ENCODE measurements at regions not wholly inside any gene's neighbourhood (a gene's known extent, or its start where the extent isn't known, plus 50 kb on each side); places are given as distances from the start of the nearest gene placed in this dataset.

DNA sequence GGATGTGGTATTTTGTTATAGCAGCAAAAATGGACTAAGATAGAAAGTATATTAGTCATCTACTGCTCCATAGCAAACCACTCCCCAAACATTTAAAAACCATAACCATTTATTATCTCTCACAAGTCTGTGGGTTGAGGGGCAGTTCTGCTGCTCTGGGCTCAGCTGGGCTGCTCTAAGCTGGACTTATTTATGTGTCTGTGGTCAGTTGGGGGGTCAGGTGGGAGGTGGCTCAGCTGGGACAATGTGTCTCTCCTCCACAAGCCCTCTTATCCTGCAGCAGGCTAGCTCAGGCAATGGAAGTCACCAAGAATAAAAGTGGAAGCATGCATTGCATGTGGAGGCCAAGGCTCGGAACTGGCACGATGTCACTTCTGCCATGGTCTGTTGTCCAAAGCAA is 226.1 kb upstream of the N4BP1 start:
- no peak for DNase-seq (ENCODE audit: low read depth, low spot score)

DNA sequence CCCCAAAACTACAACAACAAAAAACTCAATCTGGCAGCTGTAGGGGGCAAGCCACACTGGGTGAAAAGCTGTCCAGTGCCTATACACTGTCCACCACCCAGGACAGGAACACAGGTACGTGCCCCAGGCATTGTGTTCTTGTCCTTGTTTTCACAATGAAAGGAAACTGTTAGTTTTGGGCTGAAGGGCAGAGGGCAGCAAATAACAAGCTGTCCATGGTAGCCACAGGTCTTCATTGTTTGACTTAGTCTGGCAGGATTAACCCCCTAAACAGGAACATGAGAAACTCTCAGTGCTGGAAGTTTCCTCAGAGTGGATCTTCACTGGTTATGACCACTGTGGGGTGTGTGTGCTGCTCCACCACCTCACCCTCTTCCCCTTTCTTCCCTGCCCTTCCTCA is 224.6 kb upstream of the N4BP1 start:
- no peak for DNase-seq (ENCODE audit: low read depth, low spot score)

DNA sequence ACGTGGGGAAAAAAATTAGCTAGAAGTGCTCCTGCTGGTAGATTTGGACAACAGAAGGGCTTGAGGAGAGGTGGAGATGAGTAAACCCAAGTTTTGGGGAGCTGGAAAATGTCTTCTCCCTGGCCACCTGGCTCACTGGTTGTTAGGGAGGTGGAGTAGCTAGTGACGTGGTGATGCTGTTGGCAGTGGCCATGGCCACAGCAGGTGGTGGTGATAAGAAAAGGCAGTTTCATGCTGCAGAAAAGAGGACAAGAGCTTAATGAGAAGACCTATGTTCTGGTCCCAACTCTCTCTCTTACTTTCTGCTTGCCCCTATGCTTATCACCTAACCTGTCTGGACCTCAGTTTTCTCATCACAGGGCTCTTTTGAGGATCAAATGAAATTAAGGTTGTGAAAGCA is 223.5 kb upstream of the N4BP1 start:
- DNase-seq (ENCODE audit: low read depth, low spot score) = no peak

DNA sequence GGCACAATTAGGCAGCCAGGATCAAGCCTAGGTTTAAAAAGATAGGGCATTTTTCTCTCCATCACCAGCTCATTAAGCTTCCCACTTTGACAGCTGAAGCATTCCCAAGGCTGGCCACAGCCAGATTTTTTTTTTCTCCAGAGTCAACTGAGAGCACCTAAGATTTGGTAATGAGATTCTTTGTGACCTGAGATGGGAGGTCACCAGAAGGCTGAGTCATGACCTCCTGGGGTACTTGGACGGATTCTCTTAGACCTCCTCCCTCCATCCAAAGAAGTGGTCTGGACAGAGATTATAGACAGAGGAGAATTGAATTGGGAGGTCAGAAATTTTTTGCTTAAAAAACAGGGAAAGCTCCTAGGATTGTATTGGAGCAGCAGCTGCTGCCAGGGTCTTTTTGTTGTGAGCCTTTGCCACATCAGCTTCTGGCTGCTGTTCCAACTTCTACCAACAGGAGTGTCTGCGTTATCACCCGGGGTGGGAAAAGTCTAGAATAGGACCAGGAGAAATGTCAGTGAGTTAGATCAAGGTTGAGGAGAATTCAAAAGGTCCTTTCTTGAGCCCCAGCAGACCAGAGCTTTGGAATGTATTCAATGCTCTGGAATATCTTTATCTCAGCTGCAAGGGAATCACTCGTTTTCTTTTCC is 221.2 kb upstream of the N4BP1 start:
- no peak for DNase-seq (ENCODE audit: low read depth, low spot score)

DNA sequence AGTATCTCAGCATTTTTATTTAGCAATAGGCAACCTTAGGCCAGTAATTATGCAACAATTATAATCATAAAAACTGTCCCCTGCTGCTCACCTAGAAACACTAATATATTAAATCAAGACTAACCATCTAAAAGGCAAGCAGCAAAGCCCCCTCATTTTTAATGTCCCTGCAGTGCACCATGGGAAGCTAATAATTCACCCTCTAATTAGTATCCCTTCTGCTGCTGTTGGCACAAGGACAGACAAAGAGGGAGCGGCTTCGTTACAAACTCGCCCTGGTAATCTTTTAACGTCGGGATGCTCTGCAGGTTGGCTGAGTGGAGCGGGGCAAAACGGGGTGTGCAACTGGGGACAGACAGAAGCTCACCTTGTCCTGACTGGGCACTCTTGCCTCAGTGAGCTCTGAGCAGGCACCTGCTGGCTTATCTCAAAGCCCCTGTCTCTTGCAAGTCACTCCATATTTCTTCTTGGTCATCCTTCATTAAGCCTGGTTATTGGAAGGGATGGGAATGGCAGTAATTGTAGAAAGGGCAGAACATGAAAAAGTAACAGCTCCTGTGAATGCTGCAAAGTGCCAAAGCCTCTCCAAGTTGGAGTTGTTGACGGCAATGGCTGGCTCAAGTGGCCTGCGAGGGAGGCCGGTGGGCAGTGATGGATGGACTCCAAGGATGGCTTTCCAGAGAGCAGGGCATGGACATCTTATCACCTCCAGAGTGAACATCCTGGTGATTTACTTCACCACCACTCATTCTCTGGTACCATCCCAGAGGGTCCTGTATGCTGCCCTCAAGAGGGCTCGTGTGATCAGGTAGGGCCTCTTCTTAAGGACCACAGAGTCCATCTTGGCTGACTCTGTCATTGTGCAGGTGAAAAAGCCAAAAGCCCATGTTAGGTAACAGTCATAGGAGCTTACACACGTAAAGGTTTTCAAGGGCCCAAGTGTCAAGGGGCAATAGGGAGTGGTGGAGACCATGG is 219.6 kb upstream of the N4BP1 start:
- no peak for DNase-seq (ENCODE audit: low read depth, low spot score)

DNA sequence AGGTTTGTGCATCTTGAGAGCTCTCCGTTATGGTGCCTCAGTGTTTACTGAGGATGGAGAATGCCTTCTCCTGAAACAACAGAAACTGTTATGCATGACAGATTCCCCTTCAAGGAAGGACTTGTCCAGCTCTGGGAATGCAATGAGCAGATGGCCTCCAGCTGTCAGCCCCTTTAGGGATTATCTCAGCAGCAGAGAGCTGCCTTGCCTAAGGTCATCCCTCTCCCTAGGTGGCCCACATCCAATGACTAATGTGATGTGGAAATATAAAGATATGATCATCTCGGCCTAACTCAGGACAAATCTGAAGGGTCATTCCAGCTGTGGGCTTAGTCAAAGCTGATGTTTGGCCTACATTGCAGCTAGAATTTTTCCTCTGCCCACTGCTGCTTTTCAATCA is 214.3 kb upstream of the N4BP1 start:
- no peak for DNase-seq (ENCODE audit: low read depth, low spot score)

DNA sequence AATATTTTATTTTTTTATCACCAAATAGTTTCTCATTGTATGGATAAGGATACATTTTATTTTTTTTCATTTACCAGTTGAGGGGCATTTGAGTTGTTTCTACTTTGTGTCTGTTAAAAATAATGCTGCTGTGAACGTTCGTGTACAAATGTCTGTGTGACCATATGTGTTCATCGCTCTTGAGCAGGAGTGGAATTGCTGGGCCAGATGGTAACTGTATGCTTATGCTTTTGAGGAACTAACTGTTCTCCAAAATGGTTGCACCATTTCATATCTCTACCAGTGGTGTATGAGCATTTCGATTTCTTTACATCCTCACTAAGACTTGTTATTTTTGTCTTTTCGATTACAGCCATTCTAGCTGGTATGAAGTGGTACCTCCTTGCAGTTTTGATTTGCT is 212.5 kb upstream of the N4BP1 start:
- DNase-seq (ENCODE audit: low read depth, low spot score) = no peak

DNA sequence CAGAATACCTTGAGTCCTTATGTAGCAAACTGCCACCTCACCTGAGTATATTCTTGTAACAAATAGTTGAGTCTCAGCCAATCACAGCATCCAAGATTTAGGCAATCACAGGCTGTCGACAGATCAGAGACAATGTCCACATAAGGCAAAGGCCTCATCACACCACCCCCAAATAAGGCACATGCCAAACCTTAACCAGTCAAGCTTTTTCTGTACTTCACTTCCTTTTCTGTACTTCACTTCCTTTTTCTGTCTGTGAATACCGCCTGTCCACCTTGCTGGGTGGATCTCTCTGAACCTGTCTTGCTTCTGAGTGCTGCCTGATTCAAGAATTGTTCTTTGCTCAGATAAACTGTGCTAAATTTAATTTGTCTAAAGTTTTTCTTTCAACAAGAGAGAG is 210.4 kb upstream of the N4BP1 start:
- DNase-seq (ENCODE audit: low read depth, low spot score) = no peak

DNA sequence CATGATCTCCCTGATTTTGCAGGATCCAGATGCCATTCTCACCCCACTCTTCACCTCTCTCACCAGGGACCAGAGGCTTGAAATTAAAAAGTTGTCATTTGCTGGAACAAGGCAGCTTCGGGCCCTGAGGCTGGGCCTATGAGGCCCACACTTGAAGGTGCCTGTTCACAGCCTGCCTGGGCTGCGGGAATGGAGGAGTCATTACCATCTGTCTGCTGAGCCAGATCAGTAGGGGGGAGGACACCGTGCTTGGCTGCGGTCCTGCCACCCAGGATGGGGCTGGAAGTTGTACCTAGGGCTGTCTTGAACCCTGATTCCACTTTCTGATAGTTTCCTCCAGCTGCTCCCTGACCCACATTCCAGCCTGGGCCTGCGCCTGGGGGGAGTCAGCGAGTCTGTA is 208.3 kb upstream of the N4BP1 start:
- DNase-seq (ENCODE audit: low read depth, low spot score) = no peak

DNA sequence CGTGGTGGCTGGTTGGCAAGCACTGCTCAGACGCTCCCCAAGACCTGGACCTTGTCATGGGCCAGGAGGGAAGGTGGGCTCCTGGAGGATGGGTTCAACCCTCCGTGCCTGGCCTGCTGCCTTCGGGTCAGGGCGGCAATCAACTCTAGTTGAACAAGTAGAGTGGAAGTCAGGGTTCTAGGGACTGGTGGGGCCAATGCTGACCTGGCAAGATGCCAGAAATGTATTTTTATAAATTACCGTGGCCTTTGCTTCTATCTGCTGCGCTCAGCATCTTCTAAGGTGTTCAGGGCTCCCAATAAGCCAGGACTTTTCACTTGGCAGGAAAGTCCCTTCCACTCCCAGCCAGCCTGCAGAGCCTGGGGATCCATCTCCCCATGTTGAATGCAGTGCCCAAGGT is 207.1 kb upstream of the N4BP1 start:
- no peak for DNase-seq (ENCODE audit: low read depth, low spot score)

DNA sequence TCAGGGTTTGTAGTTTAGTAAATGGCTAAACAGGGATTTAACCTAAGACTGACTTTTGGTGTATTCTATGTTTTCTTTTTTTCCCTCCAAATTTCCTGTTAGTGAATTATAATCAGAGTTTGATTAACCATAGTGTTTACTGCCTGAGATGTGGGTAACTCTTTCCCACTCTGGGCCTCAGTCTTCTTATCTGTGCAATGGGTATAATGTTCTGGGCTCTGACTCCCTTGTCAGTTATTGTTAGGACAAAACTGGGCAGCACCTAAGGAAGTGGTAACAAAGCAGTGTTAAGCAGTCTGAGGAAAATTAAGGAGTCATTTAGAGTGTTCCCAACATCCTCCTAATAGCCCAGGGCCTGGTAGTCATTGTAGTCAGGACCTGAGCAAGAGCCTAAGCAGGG is 206.4 kb upstream of the N4BP1 start:
- no peak for DNase-seq (ENCODE audit: low read depth, low spot score)

DNA sequence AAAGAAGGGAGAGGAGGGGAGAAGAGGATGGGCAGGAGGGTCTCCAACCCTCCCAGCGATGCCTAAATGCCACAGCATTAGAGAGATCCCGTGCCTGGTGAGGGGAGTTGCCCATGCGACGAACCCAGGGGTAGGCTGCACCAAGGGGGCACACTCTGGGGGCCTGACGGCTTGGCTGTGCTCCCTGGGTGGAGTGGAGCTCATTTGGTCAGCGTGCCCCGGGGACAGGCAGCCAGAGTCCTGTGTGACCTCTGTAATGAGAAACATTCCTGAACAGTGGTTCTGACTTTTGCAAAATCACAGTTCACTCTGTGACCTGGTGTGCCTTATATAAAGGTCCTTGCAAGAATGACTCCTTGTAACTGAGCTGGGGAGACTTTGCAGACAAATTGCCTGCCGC is 205.0 kb upstream of the N4BP1 start:
- no peak for DNase-seq (ENCODE audit: low read depth, low spot score)

DNA sequence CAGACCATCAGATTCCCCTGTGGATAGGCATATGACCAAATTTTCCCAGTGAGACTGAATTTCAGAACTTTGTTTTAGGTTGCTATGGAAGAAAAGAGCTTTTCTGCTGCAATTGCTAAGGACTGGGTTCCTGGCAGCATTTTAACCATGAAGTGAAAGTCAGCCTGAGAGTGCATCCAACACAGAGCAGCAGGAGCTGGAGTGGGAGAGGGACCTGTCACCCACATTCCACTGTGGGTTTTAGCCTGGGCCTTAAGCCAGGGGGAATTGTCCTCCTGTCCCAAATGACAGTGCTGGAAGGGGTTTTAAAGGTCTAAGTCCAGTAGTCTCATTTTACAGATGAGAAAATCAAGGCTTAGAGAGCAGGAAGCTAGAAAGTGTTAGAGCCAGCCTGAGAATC is 203.5 kb upstream of the N4BP1 start:
- no peak for DNase-seq (ENCODE audit: low read depth, low spot score)

DNA sequence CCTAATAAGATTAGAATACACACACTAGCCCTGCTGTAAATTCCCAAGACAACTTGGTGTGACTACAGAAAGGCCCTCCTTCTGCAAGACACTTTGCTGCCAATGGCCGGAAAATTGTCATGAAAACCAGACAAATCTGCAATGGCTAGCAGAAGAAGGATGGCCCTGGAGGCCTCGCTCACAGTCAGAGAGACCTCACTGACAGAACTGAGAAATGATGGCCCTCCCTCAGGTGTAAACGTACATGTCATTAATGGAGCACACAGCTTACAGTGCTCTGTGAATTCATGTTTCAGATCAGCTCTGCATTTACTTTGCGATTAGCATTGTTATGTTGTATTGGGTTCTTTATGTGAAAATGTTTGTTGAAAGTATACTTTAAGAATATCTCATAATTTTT is 202.9 kb upstream of the N4BP1 start:
- DNase-seq (ENCODE audit: low read depth, low spot score) = no peak

DNA sequence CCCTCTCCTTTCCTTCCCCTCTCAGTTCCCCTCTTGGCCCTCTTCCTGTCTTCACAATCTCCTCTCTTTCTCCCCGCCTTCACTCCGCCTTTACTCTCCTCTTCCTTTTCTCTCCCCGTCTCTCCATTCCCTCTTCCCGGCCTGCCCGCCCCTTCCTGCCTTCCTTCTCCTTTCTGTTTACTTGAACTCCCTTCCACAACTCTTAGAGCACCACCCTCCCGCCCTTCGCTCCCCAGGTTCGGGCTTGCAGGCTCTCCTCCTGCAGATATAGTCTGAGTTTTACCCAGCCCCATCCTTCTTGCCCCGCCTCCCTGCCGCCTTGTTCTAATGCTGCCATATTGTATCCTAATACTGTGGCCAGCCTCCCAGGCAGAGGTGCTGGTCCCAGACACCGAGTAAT is 201.5 kb upstream of the N4BP1 start:
- no peak for DNase-seq (ENCODE audit: low read depth, low spot score)

DNA sequence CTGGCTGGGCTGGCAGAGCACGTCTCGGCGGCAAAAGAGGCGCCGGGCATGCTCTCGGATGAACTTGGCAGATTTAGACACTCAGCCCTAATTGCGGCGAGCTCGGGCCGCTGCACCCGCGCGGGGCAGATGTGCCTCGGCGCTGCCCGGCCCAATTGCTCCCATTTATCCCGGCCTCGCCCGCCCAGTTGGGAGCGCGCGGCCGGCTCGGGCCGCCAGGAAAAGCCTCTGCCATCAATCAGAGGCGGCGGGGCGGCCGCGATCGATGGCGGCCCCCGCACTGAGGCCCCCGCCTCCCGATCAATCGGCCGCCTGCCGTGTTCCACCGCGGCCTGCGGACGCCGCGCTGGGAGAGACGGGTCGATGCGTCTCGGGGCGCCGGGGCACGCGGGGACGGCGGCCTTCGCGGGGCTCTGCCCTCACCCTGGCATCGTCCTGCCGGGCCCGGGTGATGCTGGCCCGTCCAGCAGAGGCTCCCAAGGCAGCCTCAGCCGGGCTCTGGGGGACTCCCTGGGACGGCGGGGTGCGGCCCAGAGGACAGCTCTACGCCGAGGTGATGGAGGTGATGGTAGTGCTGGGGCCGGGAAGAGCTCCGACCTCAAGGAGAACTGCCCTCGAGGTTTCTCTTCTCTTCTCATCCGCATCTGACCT is 200.9 kb upstream of the N4BP1 start:
- DNase-seq (ENCODE audit: low read depth, low spot score) = no peak

DNA sequence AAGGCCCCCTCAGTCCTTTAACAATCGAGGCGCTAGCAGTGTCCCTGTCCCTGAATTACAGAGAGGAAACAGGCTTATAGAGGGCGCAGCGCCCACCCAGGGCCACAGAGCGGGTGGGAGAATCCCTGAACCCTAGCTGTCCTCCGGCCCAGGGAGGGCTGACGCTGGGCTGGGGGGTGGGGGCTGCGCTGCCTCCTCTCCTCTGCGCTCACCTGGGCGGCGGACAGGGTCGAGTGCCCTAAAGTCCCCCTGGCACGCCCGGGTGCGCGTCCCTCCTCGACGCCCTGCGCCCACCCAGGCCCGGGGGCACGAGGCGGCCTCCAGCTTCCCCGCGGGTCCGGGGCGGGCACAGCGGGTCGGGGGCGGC is 200.4 kb upstream of the N4BP1 start:
- DNase-seq (ENCODE audit: low read depth, low spot score) = no peak

DNA sequence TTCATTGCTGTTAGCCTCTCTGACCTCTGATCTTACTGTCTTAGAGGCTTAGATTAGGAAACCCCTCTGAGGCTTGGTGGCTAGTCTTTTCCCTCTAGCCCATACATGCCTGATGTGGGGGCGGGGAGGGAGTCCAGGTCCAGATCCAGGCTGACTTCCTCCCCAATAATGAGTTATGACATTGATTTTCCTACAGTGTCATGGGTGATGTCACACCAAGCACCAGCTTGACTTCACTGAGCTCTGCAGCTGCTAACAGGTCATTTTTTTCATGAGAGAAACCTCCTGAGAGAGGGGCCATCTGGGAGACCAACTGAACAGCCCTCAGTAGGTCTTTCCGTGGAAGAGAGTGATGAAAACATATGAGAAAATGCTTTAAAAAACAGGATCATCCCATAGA is 180.2 kb upstream of the N4BP1 start:
- DNase-seq (ENCODE audit: low read depth, low spot score) = no peak

DNA sequence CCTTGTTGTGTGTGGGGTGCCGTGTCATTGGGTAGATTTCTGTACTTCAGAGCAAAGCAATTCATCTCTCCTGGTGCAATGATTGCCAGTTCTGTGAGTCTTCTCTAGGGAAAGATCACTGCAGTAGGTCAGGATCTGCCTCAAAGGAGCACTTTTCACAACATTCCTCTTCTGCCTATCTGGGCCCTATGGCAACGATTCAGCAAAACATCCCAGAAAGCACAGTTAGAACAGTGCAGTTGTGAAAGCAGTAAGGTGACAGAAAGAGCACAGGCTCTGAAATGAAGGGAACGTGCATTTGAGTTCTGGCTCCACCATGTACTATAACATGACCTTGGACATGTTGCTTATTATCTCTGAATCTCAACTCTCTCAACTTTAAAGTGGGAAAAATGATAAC is 178.5 kb upstream of the N4BP1 start:
- no peak for DNase-seq (ENCODE audit: low read depth, low spot score)

DNA sequence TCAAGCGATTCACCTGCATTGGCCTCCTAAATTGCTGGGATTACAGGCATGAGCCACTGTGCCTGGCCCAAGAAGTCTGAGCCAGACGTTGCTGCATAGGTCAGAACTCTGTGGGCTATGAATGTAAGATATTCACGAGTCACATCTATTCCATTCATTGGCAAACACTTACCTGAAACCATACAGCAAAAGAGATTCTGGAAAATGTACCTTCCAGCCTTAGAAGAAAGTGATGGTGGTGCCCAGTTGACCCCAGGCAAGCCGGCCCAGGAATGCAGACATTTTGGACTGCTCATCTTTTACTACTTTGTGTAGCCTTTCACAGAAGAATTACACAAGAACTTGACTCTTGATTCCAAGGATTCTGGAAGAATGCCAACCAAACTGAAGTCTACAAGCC is 135.6 kb upstream of the N4BP1 start:
- no peak for DNase-seq (ENCODE audit: low read depth, low spot score)

DNA sequence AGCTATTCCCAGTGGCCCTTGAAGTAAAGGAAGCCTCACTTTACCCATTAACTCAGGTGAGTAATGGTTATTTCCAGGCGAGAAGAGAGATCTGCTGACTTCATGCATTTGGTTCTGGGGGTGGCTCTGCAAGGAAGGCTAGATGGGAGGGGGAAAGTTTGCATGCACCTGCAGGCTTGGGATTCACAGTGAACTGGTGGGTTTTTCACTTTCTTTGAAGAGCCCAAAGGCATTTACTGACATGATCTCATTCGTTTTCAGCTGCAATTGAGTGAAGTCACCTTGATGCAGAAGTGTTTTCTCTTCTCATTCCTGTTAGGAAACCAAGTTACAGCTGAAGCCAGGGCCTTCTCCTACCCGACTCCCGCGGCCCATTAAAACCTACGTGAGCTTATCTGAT is 131.0 kb upstream of the N4BP1 start:
- DNase-seq (ENCODE audit: low read depth, low spot score) = no peak

DNA sequence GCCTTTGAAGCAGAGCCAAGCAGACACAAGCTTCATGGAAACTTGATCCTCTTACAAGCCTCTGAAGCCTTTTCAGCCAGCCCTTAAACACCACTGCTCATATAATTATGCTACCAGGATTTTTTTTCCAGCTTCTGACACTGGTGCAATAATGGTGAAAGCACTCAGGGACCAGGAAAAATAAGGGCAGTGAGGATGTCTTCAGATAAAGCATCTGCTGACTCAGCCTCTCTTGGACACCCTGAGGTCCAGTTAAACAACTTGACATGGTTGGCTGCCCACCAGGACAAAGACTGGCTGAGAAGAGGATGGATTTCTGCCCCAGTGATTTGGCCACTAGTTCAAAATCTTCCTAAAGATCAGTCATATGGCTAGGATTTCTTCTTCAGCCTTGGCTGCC is 124.2 kb upstream of the N4BP1 start:
- no peak for DNase-seq (ENCODE audit: low read depth, low spot score)

DNA sequence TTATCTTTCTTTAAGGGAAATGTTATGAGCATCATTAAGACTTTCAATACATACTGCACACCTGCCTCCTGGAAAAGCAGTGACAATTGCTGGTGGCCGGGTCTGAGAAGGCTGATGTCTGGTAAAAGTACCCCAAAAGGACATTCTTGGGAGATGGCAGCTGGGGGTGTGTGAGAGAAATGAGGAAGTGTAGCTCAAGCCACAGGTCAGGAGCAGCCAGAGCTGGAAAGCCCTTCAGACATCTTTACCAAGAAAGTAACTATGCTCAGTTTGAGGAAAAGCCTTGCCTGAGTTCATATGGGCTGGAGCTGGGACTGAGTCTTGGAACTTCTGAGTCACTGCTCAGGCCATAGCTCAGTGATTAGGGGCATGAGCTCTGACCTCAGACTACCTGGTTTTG is 94.7 kb upstream of the N4BP1 start:
- DNase-seq (ENCODE audit: low read depth, low spot score) = no peak

All from brain pericyte (primary cell).